ENCODE measurements at regions not wholly inside any gene's neighbourhood (a gene's known extent, or its start where the extent isn't known, plus 50 kb on each side); places are given as distances from the start of the nearest gene placed in this dataset.
"Not testable (repeated sequence)": the region's sequence is repeated elsewhere in the genome, so short reads cannot be mapped to it uniquely, and the experiment has no call there.

- in situ Hi-C loops (cut with HindIII; ENCODE audit: low pct_ligation_motif_present, low pct_unique_long_range_greater_than_20kb, low sequenced_read_pairs), result no loop called here
- DNase-seq, result no peak
Measured at GRCh38 chr1:58233729-58234128, 312.8 kb downstream of the OMA1 start.

GRCh38 chr1:58231204-58231603 is 315.3 kb downstream of the OMA1 start:
- in situ Hi-C loops (cut with HindIII; ENCODE audit: low pct_ligation_motif_present, low pct_unique_long_range_greater_than_20kb, low sequenced_read_pairs), result no loop called here
- DNase-seq, result no peak

- DNase-seq, result no peak
- in situ Hi-C loops (cut with HindIII; ENCODE audit: low pct_ligation_motif_present, low pct_unique_long_range_greater_than_20kb, low sequenced_read_pairs), result no loop called here
Measured at GRCh38 chr1:58227604-58228003, 318.9 kb downstream of the OMA1 start.

GRCh38 chr1:58223522-58223921 is 323.0 kb downstream of the OMA1 start:
- DNase-seq, result no peak
- in situ Hi-C loops (cut with HindIII; ENCODE audit: low pct_ligation_motif_present, low pct_unique_long_range_greater_than_20kb, low sequenced_read_pairs), result no loop called here

GRCh38 chr1:58220836-58221472 is 325.6 kb downstream of the OMA1 start:
- no peak for DNase-seq
- in situ Hi-C loops (cut with HindIII; ENCODE audit: low pct_ligation_motif_present, low pct_unique_long_range_greater_than_20kb, low sequenced_read_pairs), result no loop called here

GRCh38 chr1:58216169-58216568 is 330.4 kb downstream of the OMA1 start:
- in situ Hi-C loops (cut with HindIII; ENCODE audit: low pct_ligation_motif_present, low pct_unique_long_range_greater_than_20kb, low sequenced_read_pairs); DNase-seq: not testable (repeated sequence)

GRCh38 chr1:58214674-58215073 is 331.9 kb downstream of the OMA1 start:
- in situ Hi-C loops (cut with HindIII; ENCODE audit: low pct_ligation_motif_present, low pct_unique_long_range_greater_than_20kb, low sequenced_read_pairs), result no loop called here
- no peak for DNase-seq

GRCh38 chr1:58211869-58212268 is 334.7 kb downstream of the OMA1 start:
- in situ Hi-C loops (cut with HindIII; ENCODE audit: low pct_ligation_motif_present, low pct_unique_long_range_greater_than_20kb, low sequenced_read_pairs), result no loop called here
- no peak for DNase-seq

GRCh38 chr1:58209575-58209974 is 337.0 kb downstream of the OMA1 start:
- DNase-seq, result no peak
- in situ Hi-C loops (cut with HindIII; ENCODE audit: low pct_ligation_motif_present, low pct_unique_long_range_greater_than_20kb, low sequenced_read_pairs), result no loop called here

GRCh38 chr1:58206749-58207148 is 339.8 kb downstream of the OMA1 start:
- no peak for DNase-seq
- in situ Hi-C loops (cut with HindIII; ENCODE audit: low pct_ligation_motif_present, low pct_unique_long_range_greater_than_20kb, low sequenced_read_pairs), result no loop called here

GRCh38 chr1:58204284-58204683 is 342.2 kb downstream of the OMA1 start:
- in situ Hi-C loops (cut with HindIII; ENCODE audit: low pct_ligation_motif_present, low pct_unique_long_range_greater_than_20kb, low sequenced_read_pairs), result no loop called here

GRCh38 chr1:58201492-58202106 is 344.9 kb downstream of the OMA1 start:
- in situ Hi-C loops (cut with HindIII; ENCODE audit: low pct_ligation_motif_present, low pct_unique_long_range_greater_than_20kb, low sequenced_read_pairs), result no loop called here
- no peak for DNase-seq

More at GRCh38 chr1:58204284-58204683, 342.2 kb downstream of the OMA1 start:
- DNase-seq, result peak; percentile 7

- in situ Hi-C loops (cut with HindIII; ENCODE audit: low pct_ligation_motif_present, low pct_unique_long_range_greater_than_20kb, low sequenced_read_pairs), result no loop called here
- no peak for DNase-seq
Measured at GRCh38 chr1:58200437-58200836, 346.1 kb downstream of the OMA1 start.

- DNase-seq, result no peak
Measured at GRCh38 chr1:58197811-58198210, 348.7 kb downstream of the OMA1 start.

GRCh38 chr1:58190267-58190988 is 356.1 kb downstream of the OMA1 start:
- DNase-seq, result no peak
- in situ Hi-C loops (cut with HindIII; ENCODE audit: low pct_ligation_motif_present, low pct_unique_long_range_greater_than_20kb, low sequenced_read_pairs), result no loop called here

More at GRCh38 chr1:58197811-58198210, 348.7 kb downstream of the OMA1 start:
- in situ Hi-C loops (cut with HindIII; ENCODE audit: low pct_ligation_motif_present, low pct_unique_long_range_greater_than_20kb, low sequenced_read_pairs), result no loop called here

GRCh38 chr1:58189453-58189852 is 357.1 kb downstream of the OMA1 start:
- in situ Hi-C loops (cut with HindIII; ENCODE audit: low pct_ligation_motif_present, low pct_unique_long_range_greater_than_20kb, low sequenced_read_pairs), result no loop called here
- DNase-seq, result no peak

GRCh38 chr1:58183286-58183685 is 363.2 kb downstream of the OMA1 start:
- DNase-seq, result no peak
- in situ Hi-C loops (cut with HindIII; ENCODE audit: low pct_ligation_motif_present, low pct_unique_long_range_greater_than_20kb, low sequenced_read_pairs), result no loop called here

GRCh38 chr1:58180537-58180936 is 366.0 kb downstream of the OMA1 start:
- DNase-seq, result no peak
- in situ Hi-C loops (cut with HindIII; ENCODE audit: low pct_ligation_motif_present, low pct_unique_long_range_greater_than_20kb, low sequenced_read_pairs), result no loop called here

GRCh38 chr1:58169160-58169559 is 377.4 kb downstream of the OMA1 start:
- in situ Hi-C loops (cut with HindIII; ENCODE audit: low pct_ligation_motif_present, low pct_unique_long_range_greater_than_20kb, low sequenced_read_pairs); DNase-seq: not testable (repeated sequence)

GRCh38 chr1:58167131-58167530 is 379.4 kb downstream of the OMA1 start:
- in situ Hi-C loops (cut with HindIII; ENCODE audit: low pct_ligation_motif_present, low pct_unique_long_range_greater_than_20kb, low sequenced_read_pairs); DNase-seq: not testable (repeated sequence)
